ENCODE measurements at regions not wholly inside any gene's neighbourhood (a gene's known extent, or its start where the extent isn't known, plus 50 kb on each side); places are given as distances from the start of the nearest gene placed in this dataset.

- TF ChIP-seq, protein P1, sequence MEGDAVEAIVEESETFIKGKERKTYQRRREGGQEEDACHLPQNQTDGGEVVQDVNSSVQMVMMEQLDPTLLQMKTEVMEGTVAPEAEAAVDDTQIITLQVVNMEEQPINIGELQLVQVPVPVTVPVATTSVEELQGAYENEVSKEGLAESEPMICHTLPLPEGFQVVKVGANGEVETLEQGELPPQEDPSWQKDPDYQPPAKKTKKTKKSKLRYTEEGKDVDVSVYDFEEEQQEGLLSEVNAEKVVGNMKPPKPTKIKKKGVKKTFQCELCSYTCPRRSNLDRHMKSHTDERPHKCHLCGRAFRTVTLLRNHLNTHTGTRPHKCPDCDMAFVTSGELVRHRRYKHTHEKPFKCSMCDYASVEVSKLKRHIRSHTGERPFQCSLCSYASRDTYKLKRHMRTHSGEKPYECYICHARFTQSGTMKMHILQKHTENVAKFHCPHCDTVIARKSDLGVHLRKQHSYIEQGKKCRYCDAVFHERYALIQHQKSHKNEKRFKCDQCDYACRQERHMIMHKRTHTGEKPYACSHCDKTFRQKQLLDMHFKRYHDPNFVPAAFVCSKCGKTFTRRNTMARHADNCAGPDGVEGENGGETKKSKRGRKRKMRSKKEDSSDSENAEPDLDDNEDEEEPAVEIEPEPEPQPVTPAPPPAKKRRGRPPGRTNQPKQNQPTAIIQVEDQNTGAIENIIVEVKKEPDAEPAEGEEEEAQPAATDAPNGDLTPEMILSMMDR (IDR thresholded peaks at IDR 0.05; ENCODE audit: insufficient read depth, low read length, poor library complexity, severe bottlenecking), result no peak
- no peak for TF ChIP-seq EZH2phosphoT487 (conservative IDR thresholded peaks at IDR 0.05; ENCODE audit: low read length)
Measured at GRCh38 chr4:135934026-135934425, 1598.3 kb downstream of the PCDH18 start.

Measured in SU-DHL-6 (cell line).